IPS-18a (cell line): ENCODE measurements at regions not wholly inside any gene's neighbourhood (a gene's known extent, or its start where the extent isn't known, plus 50 kb on each side); places are given as distances from the start of the nearest gene placed in this dataset.

Source experiments
- H3K27ac ChIP-seq: one replicate; pipeline ENCODE4 v1.5.1; 2013; ENCODE audit warnings: low read length
- H3K27me3 ChIP-seq: one replicate; pipeline ENCODE4 v1.6.1; 2013; ENCODE audit warnings: mild to moderate bottlenecking, low read length; ENCODE audit not compliant: control insufficient read depth, insufficient read depth
- H3K36me3 ChIP-seq: one replicate; pipeline ENCODE4 v1.6.1; 2013; ENCODE audit warnings: low read depth, low read length; ENCODE audit not compliant: control insufficient read depth
- H3K4me1 ChIP-seq: one replicate; pipeline ENCODE4 v1.6.1; 2013; ENCODE audit warnings: low read depth, low read length; ENCODE audit not compliant: control insufficient read depth
- H3K4me3 ChIP-seq: one replicate; pipeline ENCODE4 v1.5.1; 2013; ENCODE audit warnings: low read length
- H3K9ac ChIP-seq: one replicate; pipeline ENCODE4 v1.6.1; 2013; ENCODE audit warnings: mild to moderate bottlenecking, low read length, moderate library complexity
- H3K9me3 ChIP-seq: one replicate; pipeline ENCODE4 v1.6.1; 2013; ENCODE audit warnings: low read depth, low read length; ENCODE audit not compliant: control insufficient read depth

DNA sequence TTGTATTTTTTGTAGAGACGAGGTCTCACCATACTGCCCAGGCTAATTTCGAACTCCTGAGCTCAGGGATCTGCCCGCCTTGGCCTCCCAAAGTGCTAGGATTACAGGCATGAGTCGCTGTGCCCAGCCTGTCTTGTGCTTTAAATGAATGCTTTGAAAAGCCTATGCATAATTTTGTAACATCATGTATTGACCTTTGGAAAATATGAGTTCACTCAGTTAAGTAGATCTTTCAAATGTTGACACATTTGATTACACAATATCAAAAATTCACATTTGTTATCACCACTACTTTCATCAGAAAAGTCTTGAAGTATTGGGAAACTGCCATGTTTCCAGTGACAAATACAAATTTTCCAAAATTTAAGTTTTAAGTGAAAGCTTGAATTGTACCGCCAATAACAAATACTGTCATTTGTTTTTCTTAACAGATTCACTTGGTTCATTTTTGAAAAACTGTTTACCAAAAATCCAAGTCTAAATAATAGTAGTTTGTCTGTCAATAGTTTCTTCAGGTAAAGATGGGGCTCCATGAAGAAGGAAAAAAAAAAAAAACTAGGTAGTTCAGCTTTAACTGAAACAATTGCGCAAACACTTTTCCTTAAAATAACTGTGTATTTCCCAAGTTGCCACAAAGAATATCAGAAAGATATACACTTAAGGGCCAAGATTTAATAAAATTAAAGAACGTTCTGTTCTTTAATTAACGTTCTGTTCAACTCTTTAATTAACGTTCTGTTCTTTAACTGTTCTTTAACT, 233.2 kb upstream of the NR5A2 start:
- no peak overlapping the region for H3K9ac ChIP-seq
- no peak overlapping the region for H3K4me3 ChIP-seq
- no peaks in the 10 kb centered on the region for H3K9me3 ChIP-seq
- H3K36me3 ChIP-seq, result no peaks in the 10 kb centered on the region
- H3K27ac ChIP-seq, result no peak overlapping the region
- no peaks in the 10 kb centered on the region for H3K27me3 ChIP-seq
- H3K4me1 ChIP-seq, result peaks cover 14% of the 10 kb centered on the region

DNA sequence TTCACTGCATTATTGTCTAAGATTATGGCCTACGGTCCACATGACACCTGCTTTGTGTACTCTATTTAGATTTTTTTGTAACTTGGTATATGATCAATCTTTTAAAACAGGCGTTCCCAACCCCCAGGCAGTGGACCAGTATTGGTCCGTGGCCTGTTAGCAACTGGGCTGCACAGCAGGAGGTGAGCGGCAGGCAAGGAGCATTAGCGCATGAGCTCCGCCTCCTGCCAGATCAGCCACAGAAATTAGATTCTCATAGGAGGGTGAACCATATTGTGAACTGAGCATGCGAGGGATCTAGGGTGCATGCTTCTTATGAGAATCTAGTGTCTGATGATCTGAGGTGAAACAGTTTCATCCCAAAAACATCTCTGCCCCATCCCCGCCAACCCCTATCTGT, 228.4 kb upstream of the NR5A2 start:
- peaks cover 3% of the 10 kb centered on the region for H3K4me1 ChIP-seq
- H3K9me3 ChIP-seq, result no peaks in the 10 kb centered on the region
- H3K36me3 ChIP-seq, result no peaks in the 10 kb centered on the region
- H3K9ac ChIP-seq, result no peak overlapping the region
- H3K27me3 ChIP-seq, result no peaks in the 10 kb centered on the region
- H3K4me3 ChIP-seq, result no peak overlapping the region
- H3K27ac ChIP-seq, result no peak overlapping the region

DNA sequence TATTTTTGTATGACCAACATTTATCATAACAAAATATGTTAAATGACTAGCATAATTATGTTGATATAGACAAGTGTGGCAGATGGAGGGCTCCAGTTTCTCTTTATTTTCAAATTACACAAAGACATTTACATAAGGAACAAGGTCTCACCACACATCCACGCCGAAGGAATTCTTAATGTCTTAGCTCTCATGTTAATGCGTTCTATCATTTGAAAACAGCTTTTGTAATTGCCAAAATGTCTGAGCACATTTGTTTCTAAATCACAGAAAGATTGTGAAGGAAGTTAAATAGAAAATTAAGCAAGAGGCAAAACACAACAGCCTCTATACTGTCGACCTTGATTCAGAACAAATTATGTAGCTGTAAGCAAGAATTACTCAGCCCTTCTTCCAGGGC, 223.0 kb upstream of the NR5A2 start:
- Histone ChIP-seq H3K27me3 (no peaks in the 10 kb centered on the region), H3K4me1 (peaks cover 7% of the 10 kb centered on the region), H3K36me3 (no peaks in the 10 kb centered on the region), H3K9me3 (no peaks in the 10 kb centered on the region), H3K27ac (no peak overlapping the region), H3K9ac (no peak overlapping the region), H3K4me3 (no peak overlapping the region)

DNA sequence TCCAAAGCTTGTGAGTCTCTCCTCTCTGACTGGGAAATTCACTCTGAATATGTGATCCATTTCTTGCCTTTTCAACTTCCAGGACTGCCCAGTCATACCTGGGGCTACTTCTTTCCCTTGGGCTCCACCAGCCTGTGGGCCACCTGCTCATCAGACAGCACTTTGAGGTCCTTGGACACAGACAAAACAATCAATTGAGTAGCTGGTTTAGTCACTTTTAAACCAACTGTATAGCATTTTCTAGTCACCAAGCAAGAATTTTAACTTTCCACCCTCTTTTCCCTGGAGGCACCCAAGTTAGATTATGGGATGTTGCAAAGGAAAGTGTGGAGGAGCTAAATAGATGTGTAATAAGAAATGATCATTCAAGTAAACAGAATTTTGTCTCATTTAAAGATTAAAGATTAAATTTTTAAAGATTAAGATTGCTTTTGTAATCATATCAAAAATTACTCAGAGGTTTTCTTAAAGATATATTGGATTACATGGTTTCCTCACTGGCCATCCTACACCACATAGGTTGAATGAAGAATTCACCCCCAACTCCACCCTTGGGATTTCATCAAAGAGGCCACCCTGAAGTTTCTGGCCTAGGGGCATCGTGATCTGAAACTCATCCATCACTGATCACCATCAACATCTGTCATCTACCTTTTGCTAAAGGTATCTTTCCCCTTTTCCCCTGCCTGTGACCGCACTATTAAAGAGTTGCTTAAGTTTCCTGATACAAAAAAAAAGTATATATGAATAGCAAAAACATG, 219.2 kb upstream of the NR5A2 start:
- no peaks in the 10 kb centered on the region for H3K36me3 ChIP-seq
- peaks cover 7% of the 10 kb centered on the region for H3K4me1 ChIP-seq
- no peak overlapping the region for H3K9ac ChIP-seq
- H3K27ac ChIP-seq, result no peak overlapping the region
- H3K27me3 ChIP-seq, result no peaks in the 10 kb centered on the region
- no peak overlapping the region for H3K4me3 ChIP-seq
- no peaks in the 10 kb centered on the region for H3K9me3 ChIP-seq

DNA sequence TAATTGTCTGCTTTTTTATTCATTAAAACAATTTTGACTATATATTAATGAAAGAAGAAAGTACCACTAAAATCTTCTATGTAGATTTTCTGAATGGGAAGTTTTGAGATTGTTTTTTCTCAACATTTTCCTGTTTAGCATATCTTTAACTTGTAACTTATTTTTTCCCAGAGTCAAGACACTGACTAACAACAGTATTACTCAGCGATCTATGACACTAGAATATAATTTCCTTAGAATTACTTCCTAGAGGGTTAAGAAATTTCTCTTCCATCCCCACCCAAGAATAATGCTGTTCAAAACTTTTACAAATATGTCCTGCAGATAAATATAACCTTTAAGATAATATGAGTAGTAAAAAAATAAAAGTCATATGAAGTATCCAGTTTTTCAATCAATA, 218.2 kb upstream of the NR5A2 start:
- H3K9ac ChIP-seq, result no peak overlapping the region
- no peaks in the 10 kb centered on the region for H3K27me3 ChIP-seq
- peaks cover 3% of the 10 kb centered on the region for H3K4me1 ChIP-seq
- H3K36me3 ChIP-seq, result no peaks in the 10 kb centered on the region
- no peak overlapping the region for H3K27ac ChIP-seq
- H3K4me3 ChIP-seq, result no peak overlapping the region
- H3K9me3 ChIP-seq, result no peaks in the 10 kb centered on the region

DNA sequence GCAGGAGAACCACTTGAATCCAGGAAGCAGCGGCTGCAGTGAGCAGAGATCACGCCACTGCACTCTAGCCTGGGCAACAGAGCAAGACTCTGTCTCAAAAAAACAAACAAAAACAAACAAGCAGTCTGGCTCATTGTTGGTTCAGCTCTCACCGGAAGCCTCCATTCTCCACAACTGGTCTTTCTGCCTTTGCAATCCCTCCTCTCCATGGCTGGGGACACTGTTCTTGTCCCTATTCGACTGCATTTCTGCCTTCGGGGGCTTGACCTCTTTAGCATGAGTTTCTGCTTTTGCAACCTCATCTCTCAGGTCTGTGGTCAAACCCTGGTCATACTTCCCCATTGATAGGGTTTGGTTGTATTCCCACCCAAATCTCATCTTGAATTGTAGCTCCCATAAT, 216.3 kb upstream of the NR5A2 start:
- H3K27me3 ChIP-seq, result no peaks in the 10 kb centered on the region
- H3K9ac ChIP-seq, result no peak overlapping the region
- H3K4me3 ChIP-seq, result no peak overlapping the region
- no peaks in the 10 kb centered on the region for H3K4me1 ChIP-seq
- H3K36me3 ChIP-seq, result no peaks in the 10 kb centered on the region
- H3K27ac ChIP-seq, result no peak overlapping the region
- H3K9me3 ChIP-seq, result no peaks in the 10 kb centered on the region

DNA sequence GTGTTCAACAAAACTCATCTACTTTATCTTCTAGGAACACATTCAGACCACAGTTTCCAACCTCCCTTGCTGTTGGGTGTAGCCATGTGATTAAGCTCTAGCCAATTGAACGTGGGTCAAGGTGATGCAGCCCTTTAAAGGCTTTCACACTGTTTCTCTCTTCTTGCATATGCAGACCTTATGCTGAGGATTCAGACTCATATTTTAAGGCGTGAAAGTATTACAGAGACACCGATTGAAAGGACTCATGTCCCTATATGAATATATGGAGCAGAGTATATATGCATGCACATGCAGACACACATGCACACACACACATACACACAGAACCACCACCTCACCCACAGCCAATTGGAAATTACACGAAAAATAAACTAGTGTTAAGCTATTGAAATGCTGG, 214.3 kb upstream of the NR5A2 start:
- no peaks in the 10 kb centered on the region for H3K9me3 ChIP-seq
- no peaks in the 10 kb centered on the region for H3K27me3 ChIP-seq
- no peaks in the 10 kb centered on the region for H3K4me1 ChIP-seq
- no peak overlapping the region for H3K9ac ChIP-seq
- no peaks in the 10 kb centered on the region for H3K36me3 ChIP-seq
- H3K4me3 ChIP-seq, result no peak overlapping the region
- no peak overlapping the region for H3K27ac ChIP-seq

DNA sequence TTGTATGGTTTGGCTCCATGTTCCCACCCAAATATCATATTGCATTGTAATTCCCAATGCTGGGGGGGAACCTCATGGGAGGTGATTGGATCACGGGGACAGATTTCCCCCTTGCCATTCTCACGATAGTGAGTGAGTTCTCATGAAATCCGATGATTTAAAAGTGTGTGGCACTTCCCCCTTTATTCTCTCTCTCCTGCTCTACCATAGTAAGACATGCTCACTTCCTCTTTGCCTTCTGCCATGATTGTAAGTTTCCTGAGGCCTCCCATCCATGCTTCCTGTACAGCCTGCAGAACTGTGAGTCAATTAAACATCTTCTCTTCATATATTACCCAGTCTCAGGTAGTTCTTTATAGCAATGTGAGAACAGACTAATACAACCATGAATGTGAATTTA, 211.6 kb upstream of the NR5A2 start:
- H3K4me3 ChIP-seq, result no peak overlapping the region
- H3K9me3 ChIP-seq, result no peaks in the 10 kb centered on the region
- H3K27ac ChIP-seq, result no peak overlapping the region
- no peaks in the 10 kb centered on the region for H3K27me3 ChIP-seq
- H3K36me3 ChIP-seq, result no peaks in the 10 kb centered on the region
- H3K4me1 ChIP-seq, result no peaks in the 10 kb centered on the region
- H3K9ac ChIP-seq, result no peak overlapping the region

DNA sequence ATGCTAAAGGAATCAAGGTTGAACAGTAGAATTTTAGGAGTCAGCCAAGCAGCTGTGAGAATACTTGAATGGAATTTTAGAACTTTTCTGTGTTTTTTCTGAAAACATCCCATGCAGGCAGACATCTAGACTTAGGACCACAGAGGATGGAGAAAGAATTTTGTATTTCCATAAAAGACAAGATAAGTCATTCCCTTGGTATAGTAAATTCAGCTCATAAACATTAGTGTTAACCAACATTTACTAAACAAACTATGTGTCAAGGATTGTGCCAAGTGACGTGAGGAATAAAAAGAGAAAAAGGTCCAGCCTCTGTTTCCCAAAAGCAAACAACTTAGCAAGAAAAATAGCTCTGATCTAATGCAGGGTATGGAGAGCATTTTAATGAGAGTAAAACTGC, 210.2 kb upstream of the NR5A2 start:
- Histone ChIP-seq H3K27me3 (no peaks in the 10 kb centered on the region), H3K4me1 (no peaks in the 10 kb centered on the region), H3K36me3 (no peaks in the 10 kb centered on the region), H3K4me3 (no peak overlapping the region), H3K9ac (no peak overlapping the region), H3K9me3 (no peaks in the 10 kb centered on the region), H3K27ac (no peak overlapping the region)

DNA sequence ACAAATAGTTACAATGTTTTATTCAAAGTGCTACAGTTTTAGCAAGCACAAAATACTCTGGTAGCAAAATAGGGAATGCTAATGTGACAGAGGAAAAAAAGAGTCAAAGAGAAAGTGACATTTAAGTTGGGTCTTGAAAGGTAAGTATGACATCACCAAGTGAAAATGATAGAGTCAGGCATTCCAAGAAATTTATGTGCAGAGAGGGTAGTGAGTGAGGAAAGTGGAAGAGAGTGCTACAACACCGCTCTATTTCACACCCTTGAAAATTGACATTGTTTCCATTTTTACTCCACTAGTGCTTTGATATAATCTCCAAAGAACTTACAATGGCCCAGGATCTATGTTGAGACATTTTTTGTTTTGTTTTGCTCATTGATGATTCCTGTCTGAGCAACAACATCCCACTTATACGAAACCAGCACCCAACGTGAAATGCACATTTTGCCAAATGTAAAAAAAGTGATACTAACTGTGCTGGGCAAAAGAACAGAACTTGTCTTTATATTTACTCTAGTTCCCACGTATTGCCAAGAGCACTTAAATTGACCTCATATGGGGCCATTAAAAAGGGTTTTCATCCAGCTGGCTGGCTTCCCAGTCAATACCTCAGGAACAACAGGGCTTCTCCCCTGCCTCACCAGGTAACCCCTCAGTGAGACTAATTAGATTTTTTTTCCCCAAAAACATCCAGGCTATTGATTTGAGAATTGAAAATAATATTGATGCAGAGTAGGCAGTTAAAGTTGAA, 206.3 kb upstream of the NR5A2 start:
- no peak overlapping the region for H3K9ac ChIP-seq
- no peaks in the 10 kb centered on the region for H3K27me3 ChIP-seq
- no peak overlapping the region for H3K4me3 ChIP-seq
- no peaks in the 10 kb centered on the region for H3K4me1 ChIP-seq
- no peak overlapping the region for H3K27ac ChIP-seq
- no peaks in the 10 kb centered on the region for H3K36me3 ChIP-seq
- no peaks in the 10 kb centered on the region for H3K9me3 ChIP-seq

DNA sequence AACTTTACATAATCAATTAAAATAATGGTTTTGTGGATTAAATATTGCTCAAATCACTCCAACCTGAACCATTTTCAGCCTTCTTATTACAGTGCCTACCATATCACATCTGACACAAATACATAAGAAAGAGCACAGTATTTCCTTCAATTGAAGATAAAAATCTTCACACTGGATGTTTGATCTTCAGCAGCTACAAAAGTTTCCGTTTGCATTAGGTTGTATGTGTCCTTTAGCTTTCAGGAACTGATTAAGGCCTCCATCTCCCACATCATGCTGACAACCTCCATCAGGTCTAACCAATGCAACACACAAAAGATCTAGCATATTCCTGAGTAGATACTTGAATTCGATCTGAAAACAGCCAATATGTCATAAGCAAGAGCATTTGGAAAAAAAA, 195.1 kb upstream of the NR5A2 start:
- Histone ChIP-seq H3K9ac (no peak overlapping the region), H3K27me3 (no peaks in the 10 kb centered on the region), H3K4me1 (no peaks in the 10 kb centered on the region), H3K4me3 (no peak overlapping the region), H3K9me3 (no peaks in the 10 kb centered on the region), H3K27ac (no peak overlapping the region), H3K36me3 (no peaks in the 10 kb centered on the region)
